GM12878 (cell line): ENCODE measurements at regions not wholly inside any gene's neighbourhood (a gene's known extent, or its start where the extent isn't known, plus 50 kb on each side); places are given as distances from the start of the nearest gene placed in this dataset.

Source experiments
- ATAC-seq: fragments of 200-7000 bp; cut with Tn5 transposase; 3 replicates; pipeline ENCODE4 v1.9.1; 2020; ENCODE audit warnings: mild to moderate bottlenecking, moderate library complexity
- BruUV-seq: library from RNA; stranded (reverse); fragments of 400-500 nt; replicated peaks from 2 replicates; lab custom pipeline; 2021; lab: Mats Ljungman, UMichigan
- CTCF ChIA-PET: fragments of 300-600 bp; sonication (Branson Sonifier 250); formaldehyde crosslinking; extraction: SDS; loops from one replicate; lab custom pipeline; 2021; ENCODE audit warnings: inconsistent platforms; lab: Yijun Ruan, JAX
- POLR2A ChIA-PET: fragments of 350-600 bp; formaldehyde crosslinking; extraction: SDS; loops from one replicate; lab custom pipeline; 2021; ENCODE audit warnings: inconsistent platforms; lab: Charles Lee
- RAD21 ChIA-PET: fragments of 300-600 bp; sonication (Branson Sonifier 250); formaldehyde crosslinking; loops from one replicate; lab custom pipeline; 2023; ENCODE audit warnings: antibody characterized with exemption; ENCODE audit not compliant: unreplicated experiment; lab: Charles Lee
- SMC1A ChIA-PET: fragments of 300-600 bp; sonication (Branson Sonifier 250); formaldehyde crosslinking; loops from one replicate; lab custom pipeline; 2023; ENCODE audit not compliant: unreplicated experiment, uncharacterized antibody; lab: Charles Lee
- DNase-seq: peaks from one replicate; pipeline ENCODE4 v3.0.0-alpha.2; 2011; ENCODE audit warnings: low read depth, low spot score
- FAIRE-seq: peaks from 3 replicates; lab custom pipeline; 2011; peaks lifted over from hg19 to GRCh38; lab: Jason Lieb, UNC
- H2AFZ ChIP-seq: 2 replicates; pipeline ENCODE4 v1.6.0; 2011; ENCODE audit warnings: low read depth, low read length, control low read depth; ENCODE audit not compliant: control insufficient read depth
- H3K27ac ChIP-seq: 2 replicates; pipeline ENCODE4 v1.5.1; 2011; ENCODE audit warnings: control low read depth; ENCODE audit not compliant: control insufficient read depth, insufficient read depth
- H3K27me3 ChIP-seq, 2 experiments: replicated peaks in 1 of 2; 2 replicates each; pipeline versions ENCODE4 v1.6.0 to v1.6.1; 2011; ENCODE audit warnings: low read length in 1 of 2; ENCODE audit not compliant: control insufficient read depth in 2 of 2, insufficient read depth in 2 of 2
- H3K36me3 ChIP-seq, 2 experiments: 2 replicates each; pipeline ENCODE4 v1.5.1; 2011; ENCODE audit warnings: low read length in 1 of 2; ENCODE audit not compliant: control insufficient read depth in 2 of 2, insufficient read depth in 2 of 2
- H3K4me1 ChIP-seq: 2 replicates; pipeline ENCODE4 v1.6.1; 2011; ENCODE audit warnings: mild to moderate bottlenecking, low read length, moderate library complexity, mixed read lengths; ENCODE audit not compliant: control insufficient read depth, insufficient read depth
- H3K4me2 ChIP-seq: 2 replicates; pipeline ENCODE4 v1.6.0; 2011; ENCODE audit warnings: control low read depth; ENCODE audit not compliant: control insufficient read depth, insufficient read depth
- H3K4me3 ChIP-seq: fragments of 200-600 bp; sonication (generic); 2 replicates; pipeline ENCODE4 v1.5.1; 2016
- H3K79me2 ChIP-seq: 2 replicates; pipeline ENCODE4 v1.6.0; 2011; ENCODE audit warnings: low read length; ENCODE audit not compliant: control insufficient read depth, insufficient read depth
- H3K9ac ChIP-seq: 2 replicates; pipeline ENCODE4 v1.8.0; 2011; ENCODE audit warnings: low read length, control low read depth, mixed read lengths; ENCODE audit not compliant: control insufficient read depth, insufficient read depth
- H3K9me3 ChIP-seq: replicated peaks from 3 replicates; pipeline ENCODE4 v1.5.1; 2011; ENCODE audit warnings: mild to moderate bottlenecking, low read length; ENCODE audit not compliant: control insufficient read depth, insufficient read depth
- H4K20me1 ChIP-seq: 2 replicates; pipeline ENCODE4 v1.6.0; 2011; ENCODE audit not compliant: control insufficient read depth, insufficient read depth
- BMI1 ChIP-seq: fragments of 450-650 bp; IDR thresholded peaks from 2 replicates; pipeline ENCODE4 v1.6.1; 2016; ENCODE audit warnings: mild to moderate bottlenecking, moderate library complexity, borderline replicate concordance
- DPF2 ChIP-seq: fragments of 450-650 bp; IDR thresholded peaks from 2 replicates; pipeline ENCODE4 v1.6.1; 2017; ENCODE audit warnings: mild to moderate bottlenecking
- EP300 ChIP-seq, 2 experiments: fragments of 150-350 bp in 1 of 2; IDR thresholded peaks; 2 replicates each; pipeline ENCODE4 v1.6.1; 2011 to 2012; ENCODE audit warnings: low read depth in 2 of 2, low read length in 2 of 2, borderline replicate concordance in 1 of 2, improper control_type of control experiment in 1 of 2, inconsistent platforms in 1 of 2; ENCODE audit not compliant: control insufficient read depth in 1 of 2
- ETV6 ChIP-seq, 2 experiments: fragments of 450-650 bp in 1 of 2; IDR thresholded peaks in 1 of 2; conservative IDR thresholded peaks in 1 of 2; 2 replicates each; pipeline ENCODE4 v1.6.1; 2014; ENCODE audit warnings: antibody characterized with exemption in 1 of 2, borderline replicate concordance in 1 of 2, low read depth in 1 of 2, mild to moderate bottlenecking in 1 of 2, moderate library complexity in 1 of 2
- HDAC6 ChIP-seq: fragments of 200-600 bp; sonication (generic); IDR thresholded peaks from one replicate; pipeline ENCODE4 v1.8.0; 2017; ENCODE audit warnings: antibody characterized with exemption; ENCODE audit not compliant: unreplicated experiment
- KLF5 ChIP-seq: fragments of 450-650 bp; IDR thresholded peaks from 2 replicates; pipeline ENCODE4 v1.6.1; 2014; ENCODE audit warnings: mild to moderate bottlenecking; ENCODE audit not compliant: partially characterized antibody
- NR2F1 ChIP-seq: fragments of 450-650 bp; conservative IDR thresholded peaks from 2 replicates; pipeline ENCODE4 v1.6.1; 2017; ENCODE audit warnings: mild to moderate bottlenecking
- POLR2AphosphoS5 ChIP-seq: IDR thresholded peaks from 2 replicates; pipeline ENCODE4 v1.6.1; 2011; ENCODE audit warnings: mild to moderate bottlenecking, low read length, inconsistent platforms
- SKIL ChIP-seq: fragments of 450-650 bp; IDR thresholded peaks from 2 replicates; pipeline ENCODE4 v1.6.1; 2017; ENCODE audit warnings: mild to moderate bottlenecking, low read depth, inconsistent platforms; ENCODE audit not compliant: poor library complexity, severe bottlenecking
- TAF1 ChIP-seq: IDR thresholded peaks from 2 replicates; pipeline ENCODE4 v1.6.1; 2011; ENCODE audit warnings: mild to moderate bottlenecking, low read depth, low read length, borderline replicate concordance
- ZSCAN29 ChIP-seq: fragments of 450-650 bp; IDR thresholded peaks from 2 replicates; pipeline ENCODE4 v1.6.1; 2017; ENCODE audit warnings: mild to moderate bottlenecking, moderate library complexity
- WGBS: methylation state at CpG from one replicate; pipeline ENCODE4 v1.1.6; 2016; ENCODE audit warnings: low lambda C conversion rate; ENCODE audit not compliant: insufficient replicate concordance, insufficient coverage; ENCODE audit errors: missing lambda C conversion rate; 5-methylcytosine and 5-hydroxymethylcytosine counted together
- in situ Hi-C: fragments of 300-500 bp; cut with MboI; formaldehyde crosslinking; loops from 9 replicates; pipeline ENCODE4 v1.14.3; 2018; ENCODE audit warnings: mixed read lengths
- intact Hi-C: fragments of 100-400 bp; cut with micrococcal nuclease; formaldehyde crosslinking; loops from one replicate; pipeline ENCODE4 v1.14.2; 2022; ENCODE audit not compliant: unreplicated experiment
- TF ChIP-seq, protein P1 (sequence below): fragments of 450-650 bp; IDR thresholded peaks from 2 replicates; pipeline ENCODE4 v1.6.1; 2016; ENCODE audit warnings: mild to moderate bottlenecking, moderate library complexity, borderline replicate concordance

DNA sequence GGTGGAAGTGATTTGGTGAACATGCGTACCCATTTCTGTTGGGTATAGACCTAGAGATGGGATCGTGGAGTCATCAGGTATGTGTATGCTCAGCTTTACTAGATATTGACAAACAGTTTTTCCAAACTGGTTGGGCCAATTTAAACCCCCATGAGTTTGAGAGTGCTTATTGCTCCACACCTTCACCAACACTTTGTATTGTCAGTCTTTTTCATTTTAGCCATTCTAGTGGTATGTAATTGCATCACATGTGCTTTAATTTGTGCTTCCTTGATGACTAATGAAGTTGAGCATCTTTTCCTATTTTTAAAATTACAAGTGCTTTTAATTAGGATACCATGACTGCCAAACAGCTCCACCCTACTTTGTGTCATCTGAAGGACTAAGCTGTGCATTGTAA, 158.9 kb upstream of the AKIRIN2 start:
- ChIA-PET SMC1A (no interaction called here), RAD21 (no interaction called here)
- no peaks in the 10 kb centered on the region for H3K4me1 ChIP-seq
- ATAC-seq, result no peak
- TF ChIP-seq BMI1, result no peak
- TF ChIP-seq POLR2AphosphoS5, result no peak
- no peak for TF ChIP-seq ETV6 (conservative IDR thresholded peaks at IDR 0.05 in 1 of 2, IDR thresholded peaks at IDR 0.05 in 1 of 2; ENCODE audit: borderline replicate concordance in 1 of 2, low read depth in 1 of 2)
- TF ChIP-seq KLF5, result no peak
- TF ChIP-seq, all 136 proteins: peak for 0
- 72% methylated on average over 2 of the region's 2 CpGs for WGBS
- Histone ChIP-seq H3K4me3 (no peak overlapping the region), H4K20me1 (no peaks in the 10 kb centered on the region), H3K79me2 (no peaks in the 10 kb centered on the region), H3K4me2 (no peak overlapping the region), H3K9me3 (no peaks in the 10 kb centered on the region), H3K9ac (no peak overlapping the region), H3K27me3 (no peaks in the 10 kb centered on the region), H3K27ac (no peak overlapping the region), H2AFZ (no peak overlapping the region), H3K36me3 (no peaks in the 10 kb centered on the region)
- DNase-seq (no peak), FAIRE-seq (no peak)
- in situ Hi-C loops, result no loop called here
- ChIA-PET CTCF (no interaction called here), POLR2A (interaction anchor here (1.1 kb wide), 1 partner anchor 30 kb away, joined by 4 read pairs; no protein-coding TSS in a partner anchor)
- BruUV-seq, result no TSS peak
- intact Hi-C loops, result no loop called here

DNA sequence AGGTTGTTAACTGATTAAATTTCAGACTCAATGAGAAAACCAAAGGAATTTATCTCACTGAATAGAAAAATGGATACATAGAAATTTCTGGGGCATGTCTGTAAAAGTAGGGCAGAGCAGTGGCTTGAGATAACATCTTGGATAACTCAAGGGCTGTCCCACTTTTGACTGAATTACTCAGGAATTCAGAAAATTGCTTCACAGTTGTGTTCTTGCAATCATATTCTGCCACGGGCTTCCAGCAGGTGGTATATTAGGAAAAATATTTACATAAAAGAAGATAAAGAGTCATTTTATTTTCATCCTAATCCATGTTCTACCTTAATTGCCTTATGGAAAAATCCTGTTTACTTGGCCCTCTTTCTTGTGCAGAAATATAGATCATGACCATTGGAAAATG, 156.4 kb upstream of the AKIRIN2 start:
- Histone ChIP-seq H3K27me3 (no peaks in the 10 kb centered on the region), H2AFZ (no peak overlapping the region)
- SMC1A ChIA-PET, result no interaction called here
- no peak for TF ChIP-seq TAF1
- no peak for TF ChIP-seq NR2F1
- TF ChIP-seq HDAC6, result no peak
- TF ChIP-seq EP300 (IDR thresholded peaks at IDR 0.05; ENCODE audit: borderline replicate concordance in 1 of 2, control insufficient read depth in 1 of 2, low read depth in 2 of 2, low read length in 2 of 2), result no peak
- TF ChIP-seq, protein P1, sequence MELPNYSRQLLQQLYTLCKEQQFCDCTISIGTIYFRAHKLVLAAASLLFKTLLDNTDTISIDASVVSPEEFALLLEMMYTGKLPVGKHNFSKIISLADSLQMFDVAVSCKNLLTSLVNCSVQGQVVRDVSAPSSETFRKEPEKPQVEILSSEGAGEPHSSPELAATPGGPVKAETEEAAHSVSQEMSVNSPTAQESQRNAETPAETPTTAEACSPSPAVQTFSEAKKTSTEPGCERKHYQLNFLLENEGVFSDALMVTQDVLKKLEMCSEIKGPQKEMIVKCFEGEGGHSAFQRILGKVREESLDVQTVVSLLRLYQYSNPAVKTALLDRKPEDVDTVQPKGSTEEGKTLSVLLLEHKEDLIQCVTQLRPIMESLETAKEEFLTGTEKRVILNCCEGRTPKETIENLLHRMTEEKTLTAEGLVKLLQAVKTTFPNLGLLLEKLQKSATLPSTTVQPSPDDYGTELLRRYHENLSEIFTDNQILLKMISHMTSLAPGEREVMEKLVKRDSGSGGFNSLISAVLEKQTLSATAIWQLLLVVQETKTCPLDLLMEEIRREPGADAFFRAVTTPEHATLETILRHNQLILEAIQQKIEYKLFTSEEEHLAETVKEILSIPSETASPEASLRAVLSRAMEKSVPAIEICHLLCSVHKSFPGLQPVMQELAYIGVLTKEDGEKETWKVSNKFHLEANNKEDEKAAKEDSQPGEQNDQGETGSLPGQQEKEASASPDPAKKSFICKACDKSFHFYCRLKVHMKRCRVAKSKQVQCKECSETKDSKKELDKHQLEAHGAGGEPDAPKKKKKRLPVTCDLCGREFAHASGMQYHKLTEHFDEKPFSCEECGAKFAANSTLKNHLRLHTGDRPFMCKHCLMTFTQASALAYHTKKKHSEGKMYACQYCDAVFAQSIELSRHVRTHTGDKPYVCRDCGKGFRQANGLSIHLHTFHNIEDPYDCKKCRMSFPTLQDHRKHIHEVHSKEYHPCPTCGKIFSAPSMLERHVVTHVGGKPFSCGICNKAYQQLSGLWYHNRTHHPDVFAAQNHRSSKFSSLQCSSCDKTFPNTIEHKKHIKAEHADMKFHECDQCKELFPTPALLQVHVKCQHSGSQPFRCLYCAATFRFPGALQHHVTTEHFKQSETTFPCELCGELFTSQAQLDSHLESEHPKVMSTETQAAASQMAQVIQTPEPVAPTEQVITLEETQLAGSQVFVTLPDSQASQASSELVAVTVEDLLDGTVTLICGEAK, result no peak
- no peak for TF ChIP-seq ZSCAN29
- no peak for TF ChIP-seq SKIL
- no peak for TF ChIP-seq DPF2

More for the DNA sequence above, 156.4 kb upstream of the AKIRIN2 start:
- Histone ChIP-seq H3K36me3 (no peaks in the 10 kb centered on the region), H3K4me1 (no peaks in the 10 kb centered on the region), H3K4me3 (no peak overlapping the region), H3K9ac (no peak overlapping the region), H3K79me2 (no peaks in the 10 kb centered on the region), H4K20me1 (no peaks in the 10 kb centered on the region), H3K4me2 (no peak overlapping the region), H3K27ac (no peak overlapping the region), H3K9me3 (no peaks in the 10 kb centered on the region)
- ChIA-PET RAD21 (no interaction called here), POLR2A (no interaction called here), CTCF (no interaction called here)
- intact Hi-C loops, result no loop called here
- WGBS, result 100% methylated on average over 1 of the region's 1 CpG
- FAIRE-seq, result no peak
- no peak for ATAC-seq
- in situ Hi-C loops, result no loop called here
- BruUV-seq, result no TSS peak
- DNase-seq, result no peak
